Globus pallidus (tissue), 1 donor: ENCODE measurements at regions not wholly inside any gene's neighbourhood (a gene's known extent, or its start where the extent isn't known, plus 50 kb on each side); places are given as distances from the start of the nearest gene placed in this dataset.
"Not testable (repeated sequence)": the region's sequence is repeated elsewhere in the genome, so short reads cannot be mapped to it uniquely, and the experiment has no call there.

Experiments
- DNase-seq: peaks from one replicate; pipeline ENCODE4 v3.0.0-alpha.2; 2015; ENCODE audit warnings: low spot score

GRCh38 chr5:96528826-96529474, 95.9 kb upstream of the PCSK1 start:
- DNase-seq = no peak

DNA sequence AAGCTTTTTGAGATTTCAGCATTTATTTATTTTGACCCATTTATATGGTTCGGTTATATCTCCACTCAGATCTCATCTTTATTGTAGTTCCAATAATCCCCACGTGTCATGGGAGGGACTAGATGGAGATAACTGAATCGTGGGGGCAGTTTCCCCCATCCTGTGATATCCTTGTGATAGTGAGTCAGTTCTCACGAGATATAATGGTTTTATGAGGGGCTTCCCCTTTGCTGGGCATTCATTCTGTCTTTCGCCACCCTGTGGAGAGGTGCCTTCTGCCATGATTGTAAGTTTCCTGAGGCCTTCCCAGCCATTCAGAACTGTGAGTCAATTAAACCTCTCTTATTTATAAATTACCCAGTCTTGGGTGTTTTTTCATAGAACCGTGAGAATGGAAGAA, 96.5 kb upstream of the PCSK1 start:
- no peak for DNase-seq

DNA sequence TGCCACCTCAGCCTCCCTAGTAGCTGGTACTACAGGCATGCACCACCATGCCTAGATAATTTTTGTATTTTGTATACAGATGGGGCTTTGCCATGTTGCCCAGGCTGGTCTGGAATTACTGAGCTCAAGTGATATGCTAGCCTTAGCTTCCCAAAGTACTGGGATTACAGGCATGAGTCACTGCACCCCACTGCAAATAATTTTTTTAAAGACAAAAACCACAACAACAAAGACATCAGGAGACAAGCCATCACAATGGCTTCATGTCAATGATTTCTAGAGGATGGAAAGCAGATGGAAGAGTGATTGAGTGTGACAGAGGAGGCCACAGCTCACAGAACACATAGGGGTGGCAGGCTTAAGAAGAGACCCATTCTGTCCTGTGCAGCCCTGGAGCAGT, 97.9 kb upstream of the PCSK1 start:
- DNase-seq = no peak

- no peak for DNase-seq
These were observed 100.3 kb upstream of the PCSK1 start for GRCh38 chr5:96533371-96533770.

DNA sequence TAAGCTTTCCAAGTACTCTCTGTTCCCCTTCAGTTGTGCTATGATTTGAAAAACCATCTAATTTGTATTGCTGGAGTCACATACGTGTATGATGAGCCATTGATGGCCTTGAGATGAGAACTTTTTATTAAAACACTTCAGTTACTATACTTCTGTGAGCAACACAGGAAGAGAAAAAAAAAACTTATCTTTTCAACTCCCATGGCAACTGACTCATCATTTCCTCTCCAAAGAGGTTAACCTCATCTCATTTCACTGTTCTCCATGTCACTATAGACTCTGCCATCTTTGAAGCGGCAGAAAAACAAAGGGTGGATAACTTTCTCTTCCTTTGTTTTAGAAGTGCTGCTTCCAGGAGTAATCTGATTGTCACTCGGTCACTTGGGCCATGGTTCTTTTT, 104.3 kb upstream of the PCSK1 start:
- no peak for DNase-seq

GRCh38 chr5:96538808-96539250, 105.8 kb upstream of the PCSK1 start:
- no peak for DNase-seq

DNA sequence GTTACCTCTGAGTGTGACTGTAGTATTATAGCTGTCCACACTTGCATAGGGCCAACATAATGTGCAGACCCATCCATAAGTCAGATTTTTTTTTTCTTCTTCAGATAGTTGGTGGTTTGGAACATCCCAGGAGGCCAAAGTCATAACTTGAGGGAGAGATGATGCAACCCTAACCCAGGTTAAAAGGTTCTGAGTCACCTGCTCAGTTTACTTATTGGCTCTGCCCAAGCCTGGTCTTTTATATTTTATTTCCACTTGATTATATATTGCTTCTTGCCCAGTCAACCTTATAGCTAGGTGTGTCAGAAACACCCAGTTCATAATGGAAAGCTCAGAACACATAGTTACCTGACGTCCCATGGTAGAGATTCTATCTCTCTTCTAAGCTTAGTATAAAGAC, 113.1 kb upstream of the PCSK1 start:
- no peak for DNase-seq

- no peak for DNase-seq
These were observed 114.4 kb upstream of the PCSK1 start for GRCh38 chr5:96547486-96547885.

- DNase-seq = no peak
These were observed 113.3 kb upstream of the CAST start for GRCh38 chr5:96548905-96549304.

- DNase-seq = not testable (repeated sequence)
These were observed 101.3 kb upstream of the CAST start for GRCh38 chr5:96560857-96561256.

GRCh38 chr5:96562614-96563013, 99.6 kb upstream of the CAST start:
- no peak for DNase-seq

GRCh38 chr5:96563816-96564215, 98.4 kb upstream of the CAST start:
- DNase-seq = no peak

DNA sequence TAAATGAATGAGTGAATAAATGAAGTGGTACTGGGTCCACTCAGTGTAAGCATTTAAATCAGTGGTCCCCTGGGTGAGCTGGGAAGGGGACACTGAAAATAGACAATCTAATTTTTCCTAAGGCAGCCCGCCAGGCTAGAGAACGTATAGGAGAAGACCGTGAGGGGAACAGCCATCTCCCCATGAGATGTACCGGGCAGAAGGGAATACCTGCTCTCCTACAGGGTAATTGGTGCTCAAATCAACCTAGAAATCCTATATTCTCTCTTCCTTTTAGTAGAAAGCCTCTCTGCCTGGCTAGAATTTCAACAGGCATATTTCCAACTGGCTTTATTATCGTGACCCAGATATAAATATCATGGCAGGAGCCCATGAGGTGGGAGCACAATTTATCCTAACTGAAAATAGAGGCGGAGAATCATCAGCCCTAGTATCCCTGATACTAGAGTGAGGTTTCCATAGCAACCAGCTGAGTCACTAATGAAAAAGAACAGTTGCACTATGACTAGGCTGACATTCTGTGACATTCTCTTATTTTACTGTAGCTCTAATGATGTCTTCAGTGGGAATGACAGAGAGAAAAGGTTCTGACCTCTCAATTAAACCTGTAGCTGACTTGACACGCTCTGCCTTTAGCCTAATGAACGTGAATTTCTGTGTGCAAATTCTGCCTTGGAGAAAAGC, 96.5 kb upstream of the CAST start:
- no peak for DNase-seq

DNA sequence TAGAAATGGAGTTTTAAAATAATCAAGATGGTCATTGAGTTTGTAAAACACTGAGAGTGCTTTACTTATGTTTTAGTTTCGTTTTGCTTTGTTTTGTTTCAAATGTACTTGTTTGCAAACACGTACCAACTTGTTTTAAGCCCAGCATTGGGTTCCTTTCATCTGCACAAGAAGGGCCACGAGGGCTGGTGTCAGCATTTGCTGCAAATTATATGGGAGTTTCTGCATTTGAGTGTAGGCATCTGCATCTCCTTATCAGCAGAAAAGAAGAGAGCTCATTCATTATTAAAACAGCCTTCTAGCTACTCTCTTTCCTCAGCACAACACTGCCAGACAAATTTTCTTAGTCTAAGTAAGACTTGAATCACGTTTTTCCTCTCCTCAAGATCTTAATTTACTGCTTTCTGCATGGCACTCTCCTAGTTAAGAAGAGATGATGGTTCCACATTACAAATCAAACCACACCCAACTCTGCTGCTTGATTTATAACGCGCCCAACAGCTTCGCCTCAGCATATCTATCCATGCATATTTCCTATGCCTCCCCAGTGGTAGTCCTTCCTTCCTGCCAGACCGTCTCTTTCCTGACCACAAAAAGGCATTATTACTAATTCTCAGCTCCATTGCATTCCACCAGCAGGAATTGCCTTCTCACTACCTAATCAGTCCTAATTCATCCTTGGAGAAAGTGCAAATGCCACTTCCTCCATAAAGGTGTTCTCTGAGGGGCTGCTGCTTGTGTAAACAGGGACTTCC, 95.2 kb upstream of the CAST start:
- no peak for DNase-seq

DNA sequence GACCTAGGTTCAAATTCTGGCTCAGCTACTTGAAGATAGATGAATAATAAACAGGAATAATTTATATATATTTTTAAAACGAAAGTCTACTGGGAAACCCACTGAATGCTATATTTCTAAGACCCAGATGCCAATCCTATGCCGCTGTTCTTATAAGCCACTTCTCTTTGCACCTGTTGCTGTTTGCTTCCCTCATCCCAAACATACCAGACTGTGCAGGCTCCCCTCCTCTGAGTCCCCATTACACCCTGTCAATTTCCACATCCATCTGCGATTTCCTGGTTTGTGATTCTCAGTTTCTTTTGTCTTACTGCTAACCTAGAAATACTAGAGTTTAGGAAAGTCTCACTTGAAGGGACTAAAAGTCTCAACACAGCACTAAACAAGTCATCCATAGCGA, 92.8 kb upstream of the CAST start:
- no peak for DNase-seq

DNA sequence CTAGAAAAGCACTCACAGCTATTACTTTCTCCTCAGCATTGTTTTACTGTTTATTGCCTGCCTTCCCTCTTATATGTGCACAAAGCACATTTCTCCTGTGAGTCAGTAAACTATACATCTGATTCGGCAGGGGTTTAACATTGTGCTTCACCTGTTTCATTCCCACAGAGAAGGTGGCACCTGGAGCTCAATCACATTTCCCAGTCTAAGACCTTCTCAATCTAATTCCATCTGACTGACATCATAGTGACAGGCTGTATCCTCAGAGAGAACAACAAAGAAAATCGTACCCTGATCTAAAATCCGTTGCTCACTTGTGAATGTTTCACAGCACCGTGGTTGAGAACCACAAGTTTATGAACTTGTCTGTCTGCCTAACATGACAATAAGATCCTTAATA, 92.4 kb upstream of the CAST start:
- DNase-seq = no peak

- DNase-seq = no peak
These were observed 89.2 kb upstream of the CAST start for GRCh38 chr5:96572864-96573512.

DNA sequence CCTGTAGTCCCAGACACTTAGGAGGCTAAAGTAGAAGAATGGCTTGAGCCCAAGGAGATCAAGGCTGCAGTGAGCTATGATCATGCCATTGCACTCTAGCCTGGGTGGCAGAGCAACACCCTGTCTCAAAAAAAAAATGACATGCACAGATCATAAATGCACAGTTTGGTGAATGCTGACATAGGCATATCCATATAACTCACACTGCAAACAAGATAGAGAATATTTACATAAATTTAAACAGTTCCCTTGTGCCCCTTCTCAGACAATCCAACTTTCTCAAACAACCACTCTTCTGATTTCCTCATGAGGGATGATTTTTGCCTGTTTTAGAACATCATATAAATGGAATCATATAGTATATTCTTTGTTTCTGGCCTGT, 88.7 kb upstream of the CAST start:
- DNase-seq = no peak

DNA sequence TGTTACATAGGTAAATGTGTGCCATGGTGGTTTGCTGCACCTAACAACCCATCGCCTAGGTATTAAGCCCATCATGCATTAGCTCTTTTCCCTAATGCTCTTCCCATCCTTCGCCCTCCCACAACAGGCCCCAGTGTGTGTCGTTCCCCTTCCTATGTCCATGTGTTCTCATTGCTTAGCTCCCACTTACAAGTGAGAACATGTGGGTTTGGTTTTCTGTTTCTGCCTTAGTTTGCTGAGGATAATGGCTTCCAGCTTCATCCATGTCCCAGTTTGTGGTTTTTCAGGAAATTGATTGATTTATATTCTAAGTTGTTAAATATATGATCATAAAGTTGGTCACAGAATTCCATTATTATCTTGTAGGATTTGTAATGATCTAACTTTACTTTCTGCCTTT, 85.3 kb upstream of the CAST start:
- DNase-seq = no peak

GRCh38 chr5:96577909-96578308, 84.3 kb upstream of the CAST start:
- DNase-seq = no peak

- no peak for DNase-seq
These were observed 82.5 kb upstream of the CAST start for GRCh38 chr5:96579711-96580110.

GRCh38 chr5:96582343-96582742, 79.8 kb upstream of the CAST start:
- DNase-seq = no peak

DNA sequence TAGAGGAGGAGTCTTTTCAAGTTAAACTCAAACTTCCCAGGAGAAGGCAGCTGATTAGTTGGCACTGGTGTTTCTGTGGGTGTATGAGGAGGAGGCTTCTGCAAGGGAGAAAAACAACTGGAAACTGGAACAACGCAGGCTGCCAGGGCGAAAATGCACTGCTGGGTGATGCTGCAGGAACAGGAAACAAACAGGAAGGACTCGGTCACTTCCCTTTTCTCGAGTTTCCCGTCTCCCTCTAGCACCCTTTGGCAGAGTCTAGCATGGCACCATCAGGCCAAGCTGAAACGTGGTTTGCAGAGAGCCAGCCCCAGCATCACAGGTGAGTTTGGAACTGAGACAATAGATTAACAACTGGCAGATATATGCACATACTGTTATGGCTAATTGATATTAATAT, 77.5 kb upstream of the CAST start:
- DNase-seq = no peak
